Tibial nerve (tissue), 4 donors: ENCODE measurements at regions not wholly inside any gene's neighbourhood (a gene's known extent, or its start where the extent isn't known, plus 50 kb on each side); places are given as distances from the start of the nearest gene placed in this dataset.

ENCODE experiments used
- DNase-seq, 2 donors: peaks; one replicate each; pipeline ENCODE4 v3.0.0-alpha.2; 2019; ENCODE audit warnings: low spot score in 2 of 2
- H3K27ac ChIP-seq, 4 donors: fragments of 200-600 bp; sonication (generic) in 3 of 4; one replicate each; pipeline ENCODE4 v1.5.1; 2017 to 2019; ENCODE audit warnings: mild to moderate bottlenecking in 1 of 4
- H3K27me3 ChIP-seq, 2 donors: fragments of 200-600 bp; sonication (generic) in 1 of 2; one replicate each; pipeline versions ENCODE4 v1.5.1 to v1.6.0; 2017 to 2019
- H3K36me3 ChIP-seq, 3 donors: fragments of 200-600 bp; sonication (generic); one replicate each; pipeline ENCODE4 v1.5.1; 2018 to 2019
- H3K4me1 ChIP-seq, 4 donors: fragments of 200-600 bp; sonication (generic) in 3 of 4; one replicate each; pipeline ENCODE4 v1.5.1; 2017 to 2019
- H3K4me3 ChIP-seq, 4 donors: fragments of 200-600 bp; sonication (generic) in 3 of 4; one replicate each; pipeline ENCODE4 v1.5.1; 2017 to 2019; ENCODE audit warnings: mild to moderate bottlenecking in 1 of 4, moderate library complexity in 1 of 4
- H3K9me3 ChIP-seq, 4 donors: fragments of 200-600 bp; sonication (generic) in 3 of 4; one replicate each; pipeline ENCODE4 v1.5.1; 2017 to 2019
- CTCF ChIP-seq, 5 experiments: fragments of 200-600 bp in 3 of 5; fragments of 450-650 bp in 2 of 5; sonication (generic) in 3 of 5; IDR thresholded peaks; one replicate each; pipeline ENCODE4 v1.5.1; 2016 to 2019; ENCODE audit warnings: antibody characterized with exemption in 5 of 5, mild to moderate bottlenecking in 3 of 5, moderate library complexity in 2 of 5
- EP300 ChIP-seq, 2 donors: sonication (generic); formaldehyde crosslinking; IDR thresholded peaks; one replicate each; pipeline ENCODE4 v1.6.1; 2017; ENCODE audit warnings: antibody characterized with exemption in 2 of 2, mild to moderate bottlenecking in 1 of 2
- POLR2A ChIP-seq, 2 donors: fragments of 450-650 bp; IDR thresholded peaks; one replicate each; pipeline ENCODE4 v1.6.1; 2017; ENCODE audit warnings: antibody characterized with exemption in 2 of 2, mild to moderate bottlenecking in 2 of 2, moderate library complexity in 2 of 2
- WGBS, 2 donors: methylation state at CpG; one replicate each; pipeline ENCODE4 v1.1.5; 2018; 5-methylcytosine and 5-hydroxymethylcytosine counted together

- Histone ChIP-seq H3K27ac (no peak overlapping the region), H3K36me3 (no peaks in the 10 kb centered on the region), H3K9me3 (no peaks in the 10 kb centered on the region), H3K4me1 (no peaks in the 10 kb centered on the region), H3K27me3 (no peaks in the 10 kb centered on the region), H3K4me3 (no peak overlapping the region)
- 75 to 77% methylated on average over 2 of the region's 2 CpGs for WGBS, 2 donors
- DNase-seq: no peak
- TF ChIP-seq EP300 (IDR thresholded peaks at IDR 0.05) (no peak), POLR2A (IDR thresholded peaks at IDR 0.05) (no peak), CTCF (IDR thresholded peaks at IDR 0.05) (no peak)
Measured at GRCh38 chr9:110006657-110007056, 201.3 kb downstream of the C9orf152 start.

GRCh38 chr9:110007477-110008270 lies 200.3 kb downstream of the C9orf152 start:
- H3K36me3 ChIP-seq: no peaks in the 10 kb centered on the region
- no peaks in the 10 kb centered on the region for H3K27me3 ChIP-seq
- H3K4me1 ChIP-seq: no peaks in the 10 kb centered on the region
- no peak overlapping the region for H3K4me3 ChIP-seq
- H3K27ac ChIP-seq: no peak overlapping the region
- no peak for DNase-seq
- 89 to 90% methylated on average over 3 of the region's 3 CpGs for WGBS, 2 donors
- no peak for TF ChIP-seq POLR2A (IDR thresholded peaks at IDR 0.05)
- no peak for TF ChIP-seq CTCF (IDR thresholded peaks at IDR 0.05)
- no peak for TF ChIP-seq EP300 (IDR thresholded peaks at IDR 0.05)
- no peaks in the 10 kb centered on the region for H3K9me3 ChIP-seq

- Histone ChIP-seq H3K27ac (no peak overlapping the region), H3K4me3 (no peak overlapping the region), H3K27me3 (no peaks in the 10 kb centered on the region), H3K9me3 (no peaks in the 10 kb centered on the region), H3K36me3 (no peaks in the 10 kb centered on the region), H3K4me1 (no peaks in the 10 kb centered on the region)
- TF ChIP-seq CTCF (IDR thresholded peaks at IDR 0.05): no peak
- TF ChIP-seq POLR2A (IDR thresholded peaks at IDR 0.05): no peak
- no peak for TF ChIP-seq EP300 (IDR thresholded peaks at IDR 0.05)
- no peak for DNase-seq
- WGBS, 2 donors: 100% methylated on average over 1 of the region's 1 CpG
Measured at GRCh38 chr9:110008663-110009062, 199.3 kb downstream of the C9orf152 start.

- WGBS, 2 donors: 82 to 85% methylated on average over 12 of the region's 12 CpGs
- H3K4me1 ChIP-seq: peaks cover 0 to 2% (median 0%) of the 10 kb centered on the region in 4 donors
- no peak overlapping the region for H3K4me3 ChIP-seq
- H3K9me3 ChIP-seq: no peaks in the 10 kb centered on the region
- no peak for DNase-seq
- no peak for TF ChIP-seq POLR2A (IDR thresholded peaks at IDR 0.05)
- no peak for TF ChIP-seq EP300 (IDR thresholded peaks at IDR 0.05)
- no peak for TF ChIP-seq CTCF (IDR thresholded peaks at IDR 0.05)
- no peaks in the 10 kb centered on the region for H3K36me3 ChIP-seq
- no peak overlapping the region for H3K27ac ChIP-seq
- H3K27me3 ChIP-seq: no peaks in the 10 kb centered on the region
Measured at GRCh38 chr9:110011628-110012320, 196.2 kb downstream of the C9orf152 start.

- Histone ChIP-seq H3K27ac (no peak overlapping the region), H3K9me3 (no peaks in the 10 kb centered on the region), H3K27me3 (no peaks in the 10 kb centered on the region), H3K4me1 (peaks cover 0 to 2% (median 0%) of the 10 kb centered on the region in 4 donors), H3K36me3 (no peaks in the 10 kb centered on the region), H3K4me3 (no peak overlapping the region)
- TF ChIP-seq POLR2A (IDR thresholded peaks at IDR 0.05): no peak
- no peak for TF ChIP-seq CTCF (IDR thresholded peaks at IDR 0.05)
- WGBS, 2 donors: 0 to 93% methylated on average over 1 of the region's 1 CpG
- DNase-seq: no peak
Measured at GRCh38 chr9:110013064-110013463, 194.9 kb downstream of the C9orf152 start.
